ENCODE measurements at regions not wholly inside any gene's neighbourhood (a gene's known extent, or its start where the extent isn't known, plus 50 kb on each side); places are given as distances from the start of the nearest gene placed in this dataset.

DNA sequence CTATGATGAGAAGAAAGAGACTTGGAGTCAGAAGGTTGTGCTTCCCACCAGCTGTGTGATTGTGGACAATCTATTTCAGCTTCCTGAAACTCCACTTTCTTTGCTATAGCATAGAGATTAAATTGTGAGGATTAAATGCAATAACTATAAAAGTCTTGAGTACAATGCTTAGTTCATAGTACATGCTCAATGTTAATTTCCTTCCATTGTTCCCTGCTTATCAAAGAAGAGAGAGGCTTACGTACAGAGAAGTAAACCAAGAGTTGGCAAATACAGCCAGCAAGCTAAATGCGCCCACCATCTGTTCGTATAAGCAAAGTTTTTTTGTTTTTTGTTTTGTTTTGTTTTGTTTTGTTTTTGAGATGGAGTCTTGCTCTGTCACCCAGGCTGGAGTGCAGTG lies 317.9 kb upstream of the NFIA start:
- DNase-seq (no peak), ATAC-seq (no peak)
- Mint-ChIP-seq H3K4me1 (no peaks in the 10 kb centered on the region), H3K27me3 (ENCODE audit: low read depth in 2 of 2) (peaks cover 4 to 7% of the 10 kb centered on the region in 2 donors), H3K27ac (no peak overlapping the region), H3K4me3 (no peak overlapping the region), H3K36me3 (no peaks in the 10 kb centered on the region), H3K9me3 (peaks cover 0 to 2% of the 10 kb centered on the region in 2 donors)
- 87% methylated on average over 3 of the region's 3 CpGs for WGBS (ENCODE audit: insufficient coverage)
- Histone ChIP-seq H3K4me3 (ENCODE audit: low read length) (no peak overlapping the region), H3K27ac (ENCODE audit: low read length) (no peak overlapping the region), H3K27me3 (ENCODE audit: control insufficient read depth, insufficient read depth, low read length) (no peaks in the 10 kb centered on the region), H3K36me3 (ENCODE audit: control insufficient read depth, insufficient read depth, low read length) (no peaks in the 10 kb centered on the region), H3K9me3 (ENCODE audit: control insufficient read depth, insufficient read depth, low read length) (no peaks in the 10 kb centered on the region), H3K4me1 (ENCODE audit: control insufficient read depth, insufficient read depth, low read length) (no peaks in the 10 kb centered on the region)
- intact Hi-C loops (cut with micrococcal nuclease): no loop called here
- TF ChIP-seq, protein P1, sequence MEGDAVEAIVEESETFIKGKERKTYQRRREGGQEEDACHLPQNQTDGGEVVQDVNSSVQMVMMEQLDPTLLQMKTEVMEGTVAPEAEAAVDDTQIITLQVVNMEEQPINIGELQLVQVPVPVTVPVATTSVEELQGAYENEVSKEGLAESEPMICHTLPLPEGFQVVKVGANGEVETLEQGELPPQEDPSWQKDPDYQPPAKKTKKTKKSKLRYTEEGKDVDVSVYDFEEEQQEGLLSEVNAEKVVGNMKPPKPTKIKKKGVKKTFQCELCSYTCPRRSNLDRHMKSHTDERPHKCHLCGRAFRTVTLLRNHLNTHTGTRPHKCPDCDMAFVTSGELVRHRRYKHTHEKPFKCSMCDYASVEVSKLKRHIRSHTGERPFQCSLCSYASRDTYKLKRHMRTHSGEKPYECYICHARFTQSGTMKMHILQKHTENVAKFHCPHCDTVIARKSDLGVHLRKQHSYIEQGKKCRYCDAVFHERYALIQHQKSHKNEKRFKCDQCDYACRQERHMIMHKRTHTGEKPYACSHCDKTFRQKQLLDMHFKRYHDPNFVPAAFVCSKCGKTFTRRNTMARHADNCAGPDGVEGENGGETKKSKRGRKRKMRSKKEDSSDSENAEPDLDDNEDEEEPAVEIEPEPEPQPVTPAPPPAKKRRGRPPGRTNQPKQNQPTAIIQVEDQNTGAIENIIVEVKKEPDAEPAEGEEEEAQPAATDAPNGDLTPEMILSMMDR (IDR thresholded peaks at IDR 0.05): no peak

DNA sequence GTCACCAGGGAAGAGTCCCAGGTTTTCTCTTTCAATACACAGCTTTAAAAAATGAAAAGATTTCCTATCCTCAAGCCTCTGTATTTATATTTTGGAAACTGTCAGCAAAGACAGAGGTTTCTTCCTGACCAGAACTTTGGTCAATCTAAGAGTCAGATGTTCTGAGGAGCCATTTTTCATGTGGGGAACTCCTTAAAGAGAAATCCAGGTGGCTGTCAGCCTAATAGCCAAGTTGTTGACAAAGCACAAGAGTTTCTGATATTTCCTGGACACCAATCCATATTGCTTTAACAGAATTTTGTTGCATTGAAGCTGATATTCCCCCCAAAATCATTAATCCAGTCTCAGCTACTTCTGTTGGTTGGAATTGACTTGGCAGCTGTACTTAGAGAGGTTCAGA lies 318.6 kb upstream of the NFIA start:
- H3K4me1 ChIP-seq (ENCODE audit: control insufficient read depth, insufficient read depth, low read length): no peaks in the 10 kb centered on the region
- intact Hi-C loops (cut with micrococcal nuclease): no loop called here
- Mint-ChIP-seq H3K4me1 (no peaks in the 10 kb centered on the region), H3K27ac (no peak overlapping the region), H3K27me3 (ENCODE audit: low read depth in 2 of 2) (peaks cover 4 to 7% of the 10 kb centered on the region in 2 donors), H3K9me3 (peaks cover 0 to 2% of the 10 kb centered on the region in 2 donors), H3K36me3 (no peaks in the 10 kb centered on the region), H3K4me3 (no peak overlapping the region)
- TF ChIP-seq, protein P1 (IDR thresholded peaks at IDR 0.05): no peak
- H3K4me3 ChIP-seq (ENCODE audit: low read length): no peak overlapping the region
- no peak for DNase-seq
- H3K27me3 ChIP-seq (ENCODE audit: control insufficient read depth, insufficient read depth, low read length): no peaks in the 10 kb centered on the region
- no peaks in the 10 kb centered on the region for H3K9me3 ChIP-seq (ENCODE audit: control insufficient read depth, insufficient read depth, low read length)
- no peak for ATAC-seq
- H3K27ac ChIP-seq (ENCODE audit: low read length): no peak overlapping the region
- no peaks in the 10 kb centered on the region for H3K36me3 ChIP-seq (ENCODE audit: control insufficient read depth, insufficient read depth, low read length)

DNA sequence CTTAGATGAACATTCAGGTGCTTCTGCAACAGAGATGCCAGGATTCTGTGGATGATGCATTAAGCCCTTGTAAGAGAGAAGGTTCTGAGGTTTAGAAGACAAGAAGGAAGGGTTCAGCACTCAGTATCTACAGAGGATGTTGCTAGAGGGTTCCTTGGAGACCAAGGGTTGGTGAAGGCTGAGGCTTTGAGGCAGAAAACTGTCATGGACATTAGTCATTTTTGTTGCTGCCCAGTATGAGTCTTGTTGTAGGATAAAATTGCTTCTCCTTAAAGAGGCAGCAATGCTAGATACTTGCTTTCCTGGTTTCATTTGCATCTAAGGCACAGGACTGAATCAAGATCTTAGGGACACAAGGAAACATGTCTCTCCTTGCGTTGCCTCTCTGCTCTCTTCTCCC lies 319.4 kb upstream of the NFIA start:
- DNase-seq (no peak), ATAC-seq (no peak)
- no peak overlapping the region for H3K4me3 ChIP-seq (ENCODE audit: low read length)
- TF ChIP-seq, protein P1 (IDR thresholded peaks at IDR 0.05): no peak
- no peak overlapping the region for H3K27ac ChIP-seq (ENCODE audit: low read length)
- no peaks in the 10 kb centered on the region for H3K36me3 ChIP-seq (ENCODE audit: control insufficient read depth, insufficient read depth, low read length)
- Mint-ChIP-seq H3K27me3 (ENCODE audit: low read depth in 2 of 2) (peaks cover 4 to 7% of the 10 kb centered on the region in 2 donors), H3K36me3 (no peaks in the 10 kb centered on the region), H3K4me1 (no peaks in the 10 kb centered on the region), H3K27ac (no peak overlapping the region), H3K4me3 (no peak overlapping the region), H3K9me3 (peaks cover 0 to 2% of the 10 kb centered on the region in 2 donors)
- H3K4me1 ChIP-seq (ENCODE audit: control insufficient read depth, insufficient read depth, low read length): no peaks in the 10 kb centered on the region
- intact Hi-C loops (cut with micrococcal nuclease): no loop called here
- H3K27me3 ChIP-seq (ENCODE audit: control insufficient read depth, insufficient read depth, low read length): no peaks in the 10 kb centered on the region
- 90% methylated on average over 1 of the region's 1 CpG for WGBS (ENCODE audit: insufficient coverage)
- H3K9me3 ChIP-seq (ENCODE audit: control insufficient read depth, insufficient read depth, low read length): no peaks in the 10 kb centered on the region

DNA sequence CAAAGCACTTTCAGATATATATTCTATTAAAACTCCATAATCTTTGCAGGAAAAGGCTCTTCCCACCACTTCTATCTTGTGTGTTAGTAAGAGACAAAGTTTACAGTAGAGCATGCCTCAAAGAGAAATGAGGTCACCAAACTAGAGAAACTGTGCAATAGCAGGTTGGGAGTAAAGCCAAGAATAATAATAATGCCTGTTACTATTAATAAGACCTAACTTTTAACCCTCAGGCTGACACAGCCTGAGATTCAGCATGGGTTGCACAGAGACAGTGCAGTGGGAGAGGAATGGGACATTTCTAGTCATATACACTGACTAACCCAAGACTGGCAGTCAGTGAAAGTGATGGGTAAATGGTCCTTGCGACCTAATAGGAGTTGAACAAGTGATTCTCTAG lies 320.2 kb upstream of the NFIA start:
- Histone ChIP-seq H3K27me3 (ENCODE audit: control insufficient read depth, insufficient read depth, low read length) (no peaks in the 10 kb centered on the region), H3K4me1 (ENCODE audit: control insufficient read depth, insufficient read depth, low read length) (no peaks in the 10 kb centered on the region), H3K36me3 (ENCODE audit: control insufficient read depth, insufficient read depth, low read length) (no peaks in the 10 kb centered on the region), H3K4me3 (ENCODE audit: low read length) (no peak overlapping the region), H3K9me3 (ENCODE audit: control insufficient read depth, insufficient read depth, low read length) (no peaks in the 10 kb centered on the region), H3K27ac (ENCODE audit: low read length) (no peak overlapping the region)
- TF ChIP-seq, protein P1 (IDR thresholded peaks at IDR 0.05): no peak
- Mint-ChIP-seq H3K27me3 (ENCODE audit: low read depth in 2 of 2) (peaks cover 4 to 7% of the 10 kb centered on the region in 2 donors), H3K36me3 (no peaks in the 10 kb centered on the region), H3K4me1 (no peaks in the 10 kb centered on the region), H3K27ac (no peak overlapping the region), H3K4me3 (no peak overlapping the region), H3K9me3 (peaks cover 0 to 2% of the 10 kb centered on the region in 2 donors)
- ATAC-seq: no peak
- WGBS (ENCODE audit: insufficient coverage): no CpG with 5 or more reads among the region's 1 CpG
- DNase-seq: no peak
- intact Hi-C loops (cut with micrococcal nuclease): no loop called here
